ENCODE measurements at regions not wholly inside any gene's neighbourhood (a gene's known extent, or its start where the extent isn't known, plus 50 kb on each side); places are given as distances from the start of the nearest gene placed in this dataset.

GRCh38 chr4:112830753-112831386 lies 193.9 kb downstream of the LARP7 start:
- TF ChIP-seq TAF1 (IDR thresholded peaks at IDR 0.05; ENCODE audit: borderline replicate concordance, low read depth, low read length), result no peak
- TF ChIP-seq POLR2A (IDR thresholded peaks at IDR 0.05; ENCODE audit: low read depth, low read length), result no peak
